HCT116 (cell line): ENCODE measurements at regions not wholly inside any gene's neighbourhood (a gene's known extent, or its start where the extent isn't known, plus 50 kb on each side); places are given as distances from the start of the nearest gene placed in this dataset.

Source experiments
- ATAC-seq: fragments of 200-7000 bp; cut with Tn5 transposase; 2 replicates; pipeline ENCODE4 v1.9.1; 2020; ENCODE audit warnings: mild to moderate bottlenecking, moderate library complexity
- BruUV-seq: library from RNA; stranded (reverse); fragments of 400-500 nt; replicated peaks from 2 replicates; lab custom pipeline; 2021; lab: Mats Ljungman, UMichigan
- CTCF ChIA-PET: fragments of 300-600 bp; sonication (Branson Sonifier 250); formaldehyde crosslinking; loops from one replicate; lab custom pipeline; 2021; ENCODE audit warnings: antibody characterized with exemption; lab: Charles Lee
- POLR2A ChIA-PET: fragments of 300-600, 350-600 bp; sonication (Branson Sonifier 250); formaldehyde crosslinking; loops from one replicate; lab custom pipeline; 2021; ENCODE audit warnings: antibody characterized with exemption; lab: Charles Lee
- RAD21 ChIA-PET, 2 experiments: fragments of 300-600 bp; sonication (Branson Sonifier 250); formaldehyde crosslinking; loops; one replicate each; lab custom pipeline; 2023; ENCODE audit warnings: low total read pairs in 2 of 2; ENCODE audit not compliant: uncharacterized antibody in 2 of 2, unreplicated experiment in 2 of 2, low non-redundant PET in 1 of 2; lab: Charles Lee
- DNase-seq: peaks from one replicate; pipeline ENCODE4 v3.0.0-alpha.2; 2010; ENCODE audit warnings: low read depth, low spot score
- H2AFZ ChIP-seq: fragments of 200-600 bp; shearing (Covaris generic), sonication (generic); 2 replicates; pipeline ENCODE4 v1.6.1; 2017; ENCODE audit warnings: low read depth, mixed run types, mixed read lengths, antibody characterized with exemption, low read length; ENCODE audit not compliant: poor library complexity, severe bottlenecking
- H3K27ac ChIP-seq: 2 replicates; pipeline ENCODE4 v1.5.1; 2012; ENCODE audit warnings: low read depth, low read length
- H3K27me3 ChIP-seq: fragments of 200-600 bp; sonication (generic); 2 replicates; pipeline ENCODE4 v1.6.1; 2016; ENCODE audit warnings: mixed run types, low read length, mixed read lengths; ENCODE audit not compliant: insufficient read depth
- H3K36me3 ChIP-seq, 2 experiments: fragments of 200-500 bp in 1 of 2; fragments of 200-600 bp in 1 of 2; sonication (Bioruptor generic) in 1 of 2; sonication (generic) in 1 of 2; 2 replicates each; pipeline versions ENCODE4 v1.5.1 to v1.6.1; 2014 to 2016; ENCODE audit warnings: low read length in 2 of 2, inconsistent platforms in 1 of 2, mixed read lengths in 1 of 2, mixed run types in 1 of 2; ENCODE audit not compliant: insufficient read depth in 2 of 2, control insufficient read depth in 1 of 2
- H3K4me1 ChIP-seq, 2 experiments: fragments of 200-600 bp in 1 of 2; sonication (generic) in 1 of 2; 2 replicates each; pipeline versions ENCODE4 v1.5.1 to v1.6.1; 2012 to 2017; ENCODE audit warnings: low read length in 2 of 2, inconsistent platforms in 1 of 2, mild to moderate bottlenecking in 1 of 2, mixed read lengths in 1 of 2, mixed run types in 1 of 2, moderate library complexity in 1 of 2; ENCODE audit not compliant: insufficient read depth in 2 of 2, control insufficient read depth in 1 of 2
- H3K4me2 ChIP-seq: fragments of 200-600 bp; sonication (generic); 2 replicates; pipeline ENCODE4 v1.6.1; 2017; ENCODE audit warnings: mixed run types, low read length, mixed read lengths
- H3K4me3 ChIP-seq, 2 experiments: fragments of 200-600 bp in 1 of 2; sonication (generic) in 1 of 2; replicated peaks in 1 of 2; 2 replicates each; pipeline ENCODE4 v1.5.1; 2011 to 2016; ENCODE audit warnings: low read length in 2 of 2, control low read depth in 1 of 2, low read depth in 1 of 2, mild to moderate bottlenecking in 1 of 2, mixed read lengths in 1 of 2, mixed run types in 1 of 2
- H3K79me2 ChIP-seq: fragments of 200-600 bp; sonication (generic); 2 replicates; pipeline ENCODE4 v1.6.1; 2017; ENCODE audit warnings: mild to moderate bottlenecking, mixed run types, low read length, moderate library complexity, mixed read lengths; ENCODE audit not compliant: insufficient read depth
- H3K9ac ChIP-seq: fragments of 200-600 bp; sonication (generic); 2 replicates; pipeline ENCODE4 v1.6.1; 2016; ENCODE audit warnings: low read length, mixed read lengths
- H3K9me2 ChIP-seq: fragments of 200-600 bp; sonication (generic), shearing (Covaris generic); 2 replicates; pipeline ENCODE4 v1.6.1; 2017; ENCODE audit warnings: mixed run types, mild to moderate bottlenecking, moderate library complexity; ENCODE audit not compliant: insufficient read depth
- H3K9me3 ChIP-seq, 2 experiments: fragments of 200-500 bp in 1 of 2; fragments of 200-600 bp in 1 of 2; sonication (Bioruptor generic) in 1 of 2; sonication (generic) in 1 of 2; 2 replicates each; pipeline ENCODE4 v1.6.1; 2014 to 2017; ENCODE audit warnings: low read length in 2 of 2, mixed read lengths in 2 of 2, inconsistent platforms in 1 of 2, low read depth in 1 of 2, mild to moderate bottlenecking in 1 of 2, mixed run types in 1 of 2, moderate library complexity in 1 of 2; ENCODE audit not compliant: control insufficient read depth in 1 of 2, insufficient read depth in 1 of 2
- H4K20me1 ChIP-seq: fragments of 200-600 bp; sonication (generic), shearing (Covaris generic); 2 replicates; pipeline ENCODE4 v1.6.1; 2017; ENCODE audit warnings: mixed run types, mild to moderate bottlenecking, moderate library complexity; ENCODE audit not compliant: insufficient read depth
- ATF3 ChIP-seq: IDR thresholded peaks from 2 replicates; pipeline ENCODE4 v1.6.1; 2012
- CBX3 ChIP-seq: IDR thresholded peaks from 2 replicates; pipeline ENCODE4 v1.6.1; 2012; ENCODE audit warnings: low read depth
- CEBPB ChIP-seq: IDR thresholded peaks from 2 replicates; pipeline ENCODE4 v1.6.1; 2012; ENCODE audit warnings: low read depth
- CTCF ChIP-seq, 3 experiments: fragments of 200-600 bp in 1 of 3; sonication (generic) in 1 of 3; IDR thresholded peaks in 2 of 3; conservative IDR thresholded peaks in 1 of 3; 2 replicates each; pipeline ENCODE4 v1.5.1; 2012 to 2017; ENCODE audit warnings: low read depth in 2 of 3, low read length in 2 of 3, antibody characterized with exemption in 1 of 3, borderline replicate concordance in 1 of 3, control low read depth in 1 of 3, mild to moderate bottlenecking in 1 of 3, mixed read lengths in 1 of 3, mixed run types in 1 of 3, moderate library complexity in 1 of 3; ENCODE audit not compliant: insufficient read depth in 1 of 3
- EGR1 ChIP-seq: IDR thresholded peaks from 2 replicates; pipeline ENCODE4 v1.6.1; 2012; ENCODE audit warnings: low read depth
- ELF1 ChIP-seq: IDR thresholded peaks from 2 replicates; pipeline ENCODE4 v1.6.1; 2012; ENCODE audit warnings: low read depth, borderline replicate concordance
- EZH2 ChIP-seq: fragments of 200-600 bp; sonication (generic); IDR thresholded peaks from 2 replicates; pipeline ENCODE4 v1.6.1; 2017; ENCODE audit warnings: antibody characterized with exemption, mixed run types
- EZH2phosphoT487 ChIP-seq: fragments of 200-600 bp; IDR thresholded peaks from 2 replicates; pipeline ENCODE4 v1.6.1; 2018; ENCODE audit warnings: antibody characterized with exemption, borderline replicate concordance
- JUND ChIP-seq: IDR thresholded peaks from 2 replicates; pipeline ENCODE4 v1.6.1; 2012
- POLR2A ChIP-seq: IDR thresholded peaks from 2 replicates; pipeline ENCODE4 v1.7.0; 2011; ENCODE audit warnings: borderline replicate concordance; ENCODE audit not compliant: insufficient read depth, insufficient read length; ENCODE audit errors: extremely low read depth
- POLR2AphosphoS5 ChIP-seq: IDR thresholded peaks from 2 replicates; pipeline ENCODE4 v1.6.1; 2011; ENCODE audit warnings: mild to moderate bottlenecking, low read depth, low read length, moderate library complexity
- RAD21 ChIP-seq: IDR thresholded peaks from 2 replicates; pipeline ENCODE4 v1.6.1; 2012; ENCODE audit warnings: low read depth, mild to moderate bottlenecking
- SIN3A ChIP-seq: IDR thresholded peaks from 2 replicates; pipeline ENCODE4 v1.6.1; 2012; ENCODE audit warnings: low read depth
- SP1 ChIP-seq: IDR thresholded peaks from 2 replicates; pipeline ENCODE4 v1.6.1; 2012; ENCODE audit warnings: low read depth
- SRF ChIP-seq: IDR thresholded peaks from 2 replicates; pipeline ENCODE4 v1.6.1; 2012; ENCODE audit warnings: low read depth
- TCF7L2 ChIP-seq: IDR thresholded peaks from 2 replicates; pipeline ENCODE4 v1.7.0; 2011; ENCODE audit warnings: borderline replicate concordance, inconsistent platforms; ENCODE audit not compliant: insufficient read depth, insufficient read length; ENCODE audit errors: extremely low read depth
- YY1 ChIP-seq: IDR thresholded peaks from 2 replicates; pipeline ENCODE4 v1.6.1; 2011; ENCODE audit warnings: low read length, low read depth, moderate library complexity, mild to moderate bottlenecking; ENCODE audit not compliant: insufficient replicate concordance; ENCODE audit errors: extremely low read depth
- ZFX ChIP-seq: fragments of 450-650 bp; IDR thresholded peaks from 2 replicates; pipeline ENCODE4 v1.6.1; 2017
- ZNF274 ChIP-seq: fragments of 200-500 bp; sonication (Bioruptor generic); IDR thresholded peaks from 2 replicates; pipeline ENCODE4 v1.6.1; 2014; ENCODE audit warnings: mild to moderate bottlenecking, low read depth, low read length, inconsistent platforms
- intact Hi-C: fragments of 100-400 bp; cut with micrococcal nuclease; formaldehyde crosslinking; loops from 2 replicates; pipeline ENCODE4 v1.10.0; 2022
- TF ChIP-seq, protein P1 (sequence below): IDR thresholded peaks from 2 replicates; pipeline ENCODE4 v1.6.1; 2012

DNA sequence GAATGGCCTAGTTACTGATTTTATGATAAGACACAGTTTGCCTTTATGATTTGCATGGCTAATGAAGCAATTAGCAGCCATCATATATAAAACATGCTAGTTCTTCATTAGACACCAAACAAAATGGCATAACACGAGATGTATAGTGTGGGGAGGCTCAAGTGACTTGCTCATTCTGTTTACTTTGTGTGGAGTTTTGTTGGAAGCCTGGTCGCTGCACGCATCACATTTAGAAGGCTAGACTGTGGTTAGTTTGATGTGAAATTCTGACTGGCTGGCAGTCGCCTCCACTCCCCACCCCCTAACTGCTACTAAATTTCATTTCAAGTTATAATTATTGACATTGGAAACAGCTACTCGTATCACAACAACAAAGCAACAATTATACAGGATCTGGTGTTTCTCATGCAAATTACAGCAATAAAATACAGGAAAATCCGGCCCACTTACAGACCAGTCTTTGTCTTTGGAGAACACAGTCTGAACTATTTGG is 356.1 kb downstream of the LMO4 start:
- ATAC-seq, result no peak
- no peak for DNase-seq
- CTCF ChIA-PET, result no interaction called here
- H4K20me1 ChIP-seq, result no peaks in the 10 kb centered on the region
- H3K4me3 ChIP-seq, result no peak overlapping the region
- BruUV-seq, result no TSS peak
- H3K9me3 ChIP-seq, result no peaks in the 10 kb centered on the region
- H3K4me2 ChIP-seq, result no peak overlapping the region
- H3K79me2 ChIP-seq, result no peaks in the 10 kb centered on the region
- no peak overlapping the region for H3K27ac ChIP-seq
- no peaks in the 10 kb centered on the region for H3K27me3 ChIP-seq
- no peak overlapping the region for H2AFZ ChIP-seq
- POLR2A ChIA-PET, result no interaction called here
- RAD21 ChIA-PET, result no interaction called here
- H3K9ac ChIP-seq, result no peak overlapping the region
- TF ChIP-seq SRF, result no peak
- TF ChIP-seq RAD21, result no peak
- TF ChIP-seq EGR1, result no peak
- TF ChIP-seq POLR2AphosphoS5, result no peak
- TF ChIP-seq YY1, result no peak
- no peak for TF ChIP-seq ATF3
- no peak for TF ChIP-seq CTCF (IDR thresholded peaks at IDR 0.05 in 2 of 3, conservative IDR thresholded peaks at IDR 0.05 in 1 of 3; ENCODE audit: borderline replicate concordance in 1 of 3, insufficient read depth in 1 of 3, low read depth in 2 of 3, low read length in 2 of 3)
- no peak for TF ChIP-seq ZFX
- no peak for TF ChIP-seq TCF7L2
- TF ChIP-seq ELF1, result no peak
- TF ChIP-seq, protein P1, sequence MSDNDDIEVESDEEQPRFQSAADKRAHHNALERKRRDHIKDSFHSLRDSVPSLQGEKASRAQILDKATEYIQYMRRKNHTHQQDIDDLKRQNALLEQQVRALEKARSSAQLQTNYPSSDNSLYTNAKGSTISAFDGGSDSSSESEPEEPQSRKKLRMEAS, result no peak
- no peak for TF ChIP-seq CBX3
- no peak for TF ChIP-seq CEBPB
- no peak for TF ChIP-seq POLR2A
- TF ChIP-seq ZNF274, result no peak
- TF ChIP-seq JUND, result no peak
- no peak for TF ChIP-seq EZH2phosphoT487
- no peak for TF ChIP-seq SIN3A
- TF ChIP-seq SP1, result no peak
- no peak for TF ChIP-seq EZH2
- H3K36me3 ChIP-seq, result no peaks in the 10 kb centered on the region
- H3K4me1 ChIP-seq, result no peaks in the 10 kb centered on the region
- H3K9me2 ChIP-seq, result no peaks in the 10 kb centered on the region
- intact Hi-C loops, result no loop called here
